ENCODE measurements at regions not wholly inside any gene's neighbourhood (a gene's known extent, or its start where the extent isn't known, plus 50 kb on each side); places are given as distances from the start of the nearest gene placed in this dataset.

GRCh38 chr2:120607506-120607905 is 128.2 kb upstream of the GLI2 start:
- TF ChIP-seq CTCF (IDR thresholded peaks at IDR 0.05 in 4 of 5, conservative IDR thresholded peaks at IDR 0.05 in 1 of 5) (no peak), POLR2A (IDR thresholded peaks at IDR 0.05) (no peak)
